HL-60 (cell line): ENCODE measurements at regions not wholly inside any gene's neighbourhood (a gene's known extent, or its start where the extent isn't known, plus 50 kb on each side); places are given as distances from the start of the nearest gene placed in this dataset.

Source experiments
- DNase-seq, 2 experiments: peaks; one replicate each; pipeline ENCODE4 v3.0.0-alpha.2; 2010 to 2020; ENCODE audit warnings: low read depth in 1 of 2, low spot score in 1 of 2
- H3K27ac ChIP-seq: fragments of 250-450 bp; sonication (Bioruptor Pico); replicated peaks from 2 replicates; pipeline ENCODE4 v1.5.1; 2020; ENCODE audit warnings: mild to moderate bottlenecking, moderate library complexity
- H3K27me3 ChIP-seq: fragments of 250-450 bp; sonication (Bioruptor Pico); 2 replicates; pipeline ENCODE4 v1.5.1; 2021; ENCODE audit warnings: mild to moderate bottlenecking, moderate library complexity; ENCODE audit not compliant: insufficient read depth, poor library complexity, severe bottlenecking
- H3K4me3 ChIP-seq: replicated peaks from 2 replicates; pipeline ENCODE4 v1.5.1; 2011; ENCODE audit warnings: mild to moderate bottlenecking, control low read depth, low read length; ENCODE audit not compliant: insufficient read depth
- CTCF ChIP-seq: IDR thresholded peaks from one replicate; pipeline ENCODE4 v1.5.1; 2011; ENCODE audit warnings: low read length, control low read depth, inconsistent platforms; ENCODE audit not compliant: insufficient read depth
- GABPA ChIP-seq: IDR thresholded peaks from 2 replicates; pipeline ENCODE4 v1.6.1; 2012; ENCODE audit warnings: low read depth
- POLR2AphosphoS5 ChIP-seq: IDR thresholded peaks from 2 replicates; pipeline ENCODE4 v1.6.1; 2012; ENCODE audit warnings: low read depth
- REST ChIP-seq: IDR thresholded peaks from 2 replicates; pipeline ENCODE4 v1.6.1; 2012; ENCODE audit warnings: low read depth; ENCODE audit not compliant: insufficient replicate concordance
- SPI1 ChIP-seq: IDR thresholded peaks from 2 replicates; pipeline ENCODE4 v1.6.1; 2012; ENCODE audit warnings: low read depth, mild to moderate bottlenecking, borderline replicate concordance

- DNase-seq, result no peak
- no peak for TF ChIP-seq GABPA
- no peak overlapping the region for H3K27ac ChIP-seq
- H3K4me3 ChIP-seq, result no peak overlapping the region
- no peaks in the 10 kb centered on the region for H3K27me3 ChIP-seq
These were observed 203.2 kb downstream of the CASP12 start for GRCh38 chr11:104695065-104695463.

GRCh38 chr11:104694259-104695064 is 203.8 kb downstream of the CASP12 start:
- TF ChIP-seq POLR2AphosphoS5 (no peak), SPI1 (no peak), REST (no peak), GABPA (no peak), CTCF (no peak)
- Histone ChIP-seq H3K27me3 (no peaks in the 10 kb centered on the region), H3K4me3 (no peak overlapping the region), H3K27ac (no peak overlapping the region)
- no peak for DNase-seq

- Histone ChIP-seq H3K4me3 (no peak overlapping the region), H3K27ac (no peak overlapping the region), H3K27me3 (no peaks in the 10 kb centered on the region)
- TF ChIP-seq CTCF (no peak), SPI1 (no peak), POLR2AphosphoS5 (no peak), REST (no peak), GABPA (no peak)
- DNase-seq, result no peak
These were observed 205.5 kb downstream of the CASP12 start for GRCh38 chr11:104692751-104693150.

GRCh38 chr11:104691129-104691528 is 207.1 kb downstream of the CASP12 start:
- Histone ChIP-seq H3K4me3 (no peak overlapping the region), H3K27me3 (no peaks in the 10 kb centered on the region), H3K27ac (no peak overlapping the region)
- TF ChIP-seq REST (no peak), SPI1 (no peak), POLR2AphosphoS5 (no peak), CTCF (no peak), GABPA (no peak)
- no peak for DNase-seq
